H9 (cell line): ENCODE measurements at regions not wholly inside any gene's neighbourhood (a gene's known extent, or its start where the extent isn't known, plus 50 kb on each side); places are given as distances from the start of the nearest gene placed in this dataset.

Experiments
- DNase-seq: peaks from one replicate; pipeline ENCODE4 v3.0.0-alpha.2; 2017
- H2AFZ ChIP-seq: one replicate; pipeline ENCODE4 v1.6.1; 2013; ENCODE audit warnings: mild to moderate bottlenecking, low read length, control low read depth, moderate library complexity
- H2AK5ac ChIP-seq: 2 replicates; pipeline ENCODE4 v1.6.1; 2013; ENCODE audit warnings: low read length, control low read depth, mixed read lengths; ENCODE audit not compliant: insufficient read length
- H2BK120ac ChIP-seq: one replicate; pipeline ENCODE4 v1.6.1; 2013; ENCODE audit warnings: low read depth, mild to moderate bottlenecking, low read length, control low read depth, inconsistent platforms; ENCODE audit not compliant: poor library complexity, severe bottlenecking
- H2BK12ac ChIP-seq: 2 replicates; pipeline ENCODE4 v1.6.1; 2013; ENCODE audit warnings: low read length, control low read depth, mixed read lengths, low read depth; ENCODE audit not compliant: insufficient read length
- H2BK15ac ChIP-seq: 2 replicates; pipeline ENCODE4 v1.6.1; 2013; ENCODE audit warnings: low read depth, low read length, control low read depth
- H2BK20ac ChIP-seq: one replicate; pipeline ENCODE4 v1.6.1; 2013; ENCODE audit warnings: low read depth, mild to moderate bottlenecking, low read length, control low read depth, inconsistent platforms; ENCODE audit not compliant: poor library complexity, severe bottlenecking
- H2BK5ac ChIP-seq: 2 replicates; pipeline ENCODE4 v1.6.1; 2013; ENCODE audit warnings: low read length, control low read depth, mixed read lengths; ENCODE audit not compliant: insufficient read length
- H3K14ac ChIP-seq: 2 replicates; pipeline ENCODE4 v1.6.1; 2013; ENCODE audit warnings: low read length, control low read depth; ENCODE audit not compliant: insufficient read depth
- H3K18ac ChIP-seq: 2 replicates; pipeline ENCODE4 v1.6.1; 2013; ENCODE audit warnings: low read depth, mild to moderate bottlenecking, mixed read lengths, low read length, control low read depth; ENCODE audit not compliant: insufficient read length
- H3K23ac ChIP-seq: 2 replicates; pipeline ENCODE4 v1.6.1; 2013; ENCODE audit warnings: low read length, control low read depth, mixed read lengths, low read depth; ENCODE audit not compliant: insufficient read length
- H3K23me2 ChIP-seq: 2 replicates; pipeline ENCODE4 v1.6.1; 2013; ENCODE audit warnings: low read depth, mild to moderate bottlenecking, mixed read lengths, low read length, control low read depth; ENCODE audit not compliant: insufficient read length, poor library complexity, severe bottlenecking
- H3K27ac ChIP-seq: 2 replicates; pipeline ENCODE4 v1.5.1; 2013; ENCODE audit warnings: low read length, control low read depth, mixed read lengths, low read depth; ENCODE audit not compliant: insufficient read length
- H3K27me3 ChIP-seq: 2 replicates; pipeline ENCODE4 v1.6.1; 2013; ENCODE audit warnings: low read length, control low read depth, inconsistent platforms; ENCODE audit not compliant: insufficient read depth
- H3K4ac ChIP-seq: 2 replicates; pipeline ENCODE4 v1.6.1; 2013; ENCODE audit warnings: low read depth, mild to moderate bottlenecking, control low read depth, inconsistent platforms, low read length, moderate library complexity
- H3K4me1 ChIP-seq: 2 replicates; pipeline ENCODE4 v1.6.1; 2013; ENCODE audit warnings: low read length, control low read depth, inconsistent platforms; ENCODE audit not compliant: insufficient read depth
- H3K4me2 ChIP-seq: 2 replicates; pipeline ENCODE4 v1.6.1; 2013; ENCODE audit warnings: low read length, control low read depth, mixed read lengths; ENCODE audit not compliant: insufficient read length, insufficient read depth
- H3K56ac ChIP-seq: 2 replicates; pipeline ENCODE4 v1.6.1; 2013; ENCODE audit warnings: low read depth, mild to moderate bottlenecking, mixed read lengths, low read length, control low read depth; ENCODE audit not compliant: insufficient read length
- H3K79me1 ChIP-seq: 2 replicates; pipeline ENCODE4 v1.6.1; 2013; ENCODE audit warnings: low read depth, mild to moderate bottlenecking, moderate library complexity, low read length, control low read depth, inconsistent platforms; ENCODE audit not compliant: insufficient read depth, poor library complexity, severe bottlenecking
- H3K79me2 ChIP-seq: 2 replicates; pipeline ENCODE4 v1.6.1; 2013; ENCODE audit warnings: low read length, control low read depth, inconsistent platforms; ENCODE audit not compliant: insufficient read depth
- H3K9ac ChIP-seq: 2 replicates; pipeline ENCODE4 v1.6.1; 2013; ENCODE audit warnings: low read length, control low read depth, mixed read lengths; ENCODE audit not compliant: insufficient read length; ENCODE audit errors: extremely low read depth
- H3K9me3 ChIP-seq: one replicate; pipeline ENCODE4 v1.6.1; 2013; ENCODE audit warnings: low read depth, low read length, inconsistent platforms; ENCODE audit not compliant: control insufficient read depth
- H3T11ph ChIP-seq: one replicate; pipeline ENCODE4 v1.6.1; 2013; ENCODE audit warnings: mild to moderate bottlenecking, low read length, control low read depth, inconsistent platforms
- H4K20me1 ChIP-seq: one replicate; pipeline ENCODE4 v1.6.1; 2013; ENCODE audit not compliant: control insufficient read depth, insufficient read length, insufficient read depth
- H4K5ac ChIP-seq: 2 replicates; pipeline ENCODE4 v1.6.1; 2013; ENCODE audit warnings: low read depth, mild to moderate bottlenecking, mixed read lengths, low read length, control low read depth; ENCODE audit not compliant: insufficient read length
- H4K8ac ChIP-seq: replicated peaks from 2 replicates; pipeline ENCODE4 v1.6.1; 2013; ENCODE audit warnings: low read length, control low read depth, mixed read lengths, low read depth; ENCODE audit not compliant: insufficient read length
- H4K91ac ChIP-seq: 2 replicates; pipeline ENCODE4 v1.6.1; 2013; ENCODE audit warnings: low read depth, mild to moderate bottlenecking, moderate library complexity, mixed read lengths, low read length, control low read depth; ENCODE audit not compliant: insufficient read length
- H3K27ac Mint-ChIP-seq, 3 experiments: 2 replicates in 2 of 3; 3 replicates in 1 of 3; pipeline ENCODE4 v1.8.0; 2020 to 2021; ENCODE audit warnings: mixed read lengths in 3 of 3, mild to moderate bottlenecking in 1 of 3, moderate library complexity in 1 of 3
- H3K27me3 Mint-ChIP-seq: 2 replicates; pipeline ENCODE4 v1.8.0; 2021; ENCODE audit warnings: low read depth, mild to moderate bottlenecking, moderate library complexity, mixed read lengths
- H3K36me3 Mint-ChIP-seq, 3 experiments: 2 replicates in 2 of 3; 3 replicates in 1 of 3; pipeline ENCODE4 v1.8.0; 2020 to 2021; ENCODE audit warnings: low read depth in 3 of 3, mixed read lengths in 3 of 3; ENCODE audit not compliant: insufficient read depth in 1 of 3
- H3K4me1 Mint-ChIP-seq, 2 experiments: 2 replicates each; pipeline ENCODE4 v1.8.0; 2020; ENCODE audit warnings: mixed read lengths in 2 of 2
- H3K4me3 Mint-ChIP-seq, 2 experiments: 2 replicates in 1 of 2; 3 replicates in 1 of 2; pipeline ENCODE4 v1.8.0; 2020 to 2021; ENCODE audit warnings: mild to moderate bottlenecking in 2 of 2, mixed read lengths in 2 of 2, moderate library complexity in 1 of 2
- H3K9me3 Mint-ChIP-seq, 2 experiments: 2 replicates in 1 of 2; 3 replicates in 1 of 2; pipeline ENCODE4 v1.8.0; 2020; ENCODE audit warnings: mild to moderate bottlenecking in 2 of 2, mixed read lengths in 2 of 2, moderate library complexity in 1 of 2
- CTCF ChIP-seq: fragments of 200-600 bp; sonication (generic); conservative IDR thresholded peaks from 3 replicates; pipeline ENCODE4 v1.8.0; 2021; ENCODE audit warnings: antibody characterized with exemption, mild to moderate bottlenecking
- WGBS: extraction: QIAGEN DNeasy Blood & Tissue Kit; methylation state at CpG from one replicate; pipeline ENCODE4 v1.1.7; 2013; ENCODE audit warnings: missing lambda C conversion rate, low lambda C conversion rate, mixed read lengths; ENCODE audit not compliant: insufficient read length; ENCODE audit errors: extremely low coverage; 5-methylcytosine and 5-hydroxymethylcytosine counted together

GRCh38 chr2:83240611-83241010, 1218.5 kb downstream of the SUCLG1 start:
- H2BK12ac ChIP-seq = no peak overlapping the region
- H3K9me3 ChIP-seq = no peaks in the 10 kb centered on the region
- no peak overlapping the region for H2BK5ac ChIP-seq
- no peak overlapping the region for H3K56ac ChIP-seq
- H4K8ac ChIP-seq = no peak overlapping the region
- no peak for TF ChIP-seq CTCF
- H2AFZ ChIP-seq = no peak overlapping the region
- Mint-ChIP-seq H3K4me3 (no peak overlapping the region), H3K27me3 (no peaks in the 10 kb centered on the region), H3K36me3 (peaks cover 0 to 9% (median 7%) of the 10 kb centered on the region in 3 experiments; a peak in 5 of 7 replicates), H3K27ac (no peak overlapping the region), H3K9me3 (peaks cover 12 to 15% of the 10 kb centered on the region in 2 experiments), H3K4me1 (no peaks in the 10 kb centered on the region)
- H4K20me1 ChIP-seq = no peaks in the 10 kb centered on the region
- WGBS = no CpG with 5 or more reads among the region's 2 CpGs
- no peak overlapping the region for H3K9ac ChIP-seq
- no peak overlapping the region for H4K5ac ChIP-seq
- no peaks in the 10 kb centered on the region for H3K4me1 ChIP-seq
- no peaks in the 10 kb centered on the region for H3K79me1 ChIP-seq
- H3K14ac ChIP-seq = no peak overlapping the region
- peaks cover 2% of the 10 kb centered on the region; the same call in 1 of the 2 replicates for H3K27me3 ChIP-seq
- no peaks in the 10 kb centered on the region for H3K23me2 ChIP-seq
- no peaks in the 10 kb centered on the region for H3K79me2 ChIP-seq
- no peak overlapping the region for H4K91ac ChIP-seq
- no peak overlapping the region for H3K18ac ChIP-seq
- no peak overlapping the region for H3K27ac ChIP-seq
- H3K4me2 ChIP-seq = no peak overlapping the region
- no peak for DNase-seq
- no peak overlapping the region for H2AK5ac ChIP-seq
- no peak overlapping the region for H3T11ph ChIP-seq
- no peak overlapping the region for H3K4ac ChIP-seq
- no peak overlapping the region for H2BK15ac ChIP-seq
- no peak overlapping the region for H2BK20ac ChIP-seq
- no peak overlapping the region for H2BK120ac ChIP-seq
- no peak overlapping the region for H3K23ac ChIP-seq
